Gastroesophageal sphincter (tissue), 4 donors: ENCODE measurements at regions not wholly inside any gene's neighbourhood (a gene's known extent, or its start where the extent isn't known, plus 50 kb on each side); places are given as distances from the start of the nearest gene placed in this dataset.

ENCODE experiments used
- ATAC-seq: fragments of 150-250 bp; one replicate; pipeline ENCODE4 v1.9.1; 2016; ENCODE audit warnings: mild to moderate bottlenecking, moderate library complexity
- H3K27ac ChIP-seq, 4 donors: fragments of 200-600 bp; sonication (generic) in 3 of 4; 1 replicate in 3 of 4; 2 replicates in 1 of 4; pipeline ENCODE4 v1.5.1; 2016 to 2019
- H3K27me3 ChIP-seq: fragments of 200-600 bp; sonication (generic); one replicate; pipeline ENCODE4 v1.5.1; 2019
- H3K36me3 ChIP-seq, 2 donors: fragments of 200-600 bp; sonication (generic); one replicate each; pipeline ENCODE4 v1.5.1; 2019; ENCODE audit warnings: control low read depth in 1 of 2
- H3K4me1 ChIP-seq, 3 donors: fragments of 200-600 bp; sonication (generic); 1 replicate in 2 of 3; 2 replicates in 1 of 3; pipeline ENCODE4 v1.5.1; 2016 to 2019; ENCODE audit warnings: control low read depth in 2 of 3
- H3K4me3 ChIP-seq, 2 donors: fragments of 200-600 bp; sonication (generic); one replicate each; pipeline ENCODE4 v1.5.1; 2019; ENCODE audit warnings: mild to moderate bottlenecking in 1 of 2, moderate library complexity in 1 of 2
- H3K9me3 ChIP-seq, 3 donors: fragments of 200-600 bp; sonication (generic); one replicate each; pipeline ENCODE4 v1.5.1; 2017 to 2019; ENCODE audit warnings: control low read depth in 2 of 3
- EP300 ChIP-seq: sonication (generic); formaldehyde crosslinking; IDR thresholded peaks from one replicate; pipeline ENCODE4 v1.6.1; 2017; ENCODE audit warnings: antibody characterized with exemption, mild to moderate bottlenecking
- POLR2A ChIP-seq, 2 donors: fragments of 450-650 bp; IDR thresholded peaks; one replicate each; pipeline ENCODE4 v1.6.1; 2017; ENCODE audit warnings: antibody characterized with exemption in 2 of 2, mild to moderate bottlenecking in 2 of 2, moderate library complexity in 1 of 2
- POLR2AphosphoS5 ChIP-seq: sonication (generic); formaldehyde crosslinking; IDR thresholded peaks from one replicate; pipeline ENCODE4 v1.6.1; 2017; ENCODE audit warnings: antibody characterized with exemption
- WGBS, 2 donors: methylation state at CpG; one replicate each; pipeline ENCODE4 v1.1.5; 2018; ENCODE audit warnings: low coverage in 1 of 2; 5-methylcytosine and 5-hydroxymethylcytosine counted together
- TF ChIP-seq, protein P1 (sequence below), 4 experiments: fragments of 200-600 bp in 2 of 4; fragments of 450-650 bp in 2 of 4; sonication (generic) in 1 of 4; IDR thresholded peaks; one replicate each; pipeline ENCODE4 v1.5.1; 2017 to 2019; ENCODE audit warnings: antibody characterized with exemption in 4 of 4, mild to moderate bottlenecking in 2 of 4, moderate library complexity in 2 of 4

DNA sequence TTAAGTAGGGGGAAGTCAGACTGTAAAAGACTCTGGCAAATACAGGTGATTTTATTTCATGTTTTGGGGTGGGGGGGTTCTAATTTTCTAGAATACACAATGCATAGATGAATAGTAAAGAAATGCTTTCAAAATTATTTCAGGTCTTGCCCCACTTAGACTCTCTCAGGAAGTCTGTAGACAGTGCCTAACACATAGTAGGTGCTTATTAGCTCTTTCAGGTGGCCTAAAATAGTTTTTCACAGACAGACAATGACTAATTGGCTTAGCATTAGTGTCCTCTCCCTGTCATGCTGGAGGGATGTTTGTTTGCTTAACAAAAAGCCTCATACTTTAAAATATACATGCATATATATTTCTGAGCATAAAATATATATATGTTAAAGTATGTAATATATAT, 366.0 kb downstream of the SOX9 start:
- ATAC-seq, result no peak
- Histone ChIP-seq H3K9me3 (peaks cover 0 to 10% (median 0%) of the 10 kb centered on the region in 3 donors), H3K4me1 (no peaks in the 10 kb centered on the region), H3K27ac (no peak overlapping the region), H3K27me3 (peaks cover 33% of the 10 kb centered on the region), H3K36me3 (no peaks in the 10 kb centered on the region), H3K4me3 (no peak overlapping the region)
- TF ChIP-seq, protein P1, sequence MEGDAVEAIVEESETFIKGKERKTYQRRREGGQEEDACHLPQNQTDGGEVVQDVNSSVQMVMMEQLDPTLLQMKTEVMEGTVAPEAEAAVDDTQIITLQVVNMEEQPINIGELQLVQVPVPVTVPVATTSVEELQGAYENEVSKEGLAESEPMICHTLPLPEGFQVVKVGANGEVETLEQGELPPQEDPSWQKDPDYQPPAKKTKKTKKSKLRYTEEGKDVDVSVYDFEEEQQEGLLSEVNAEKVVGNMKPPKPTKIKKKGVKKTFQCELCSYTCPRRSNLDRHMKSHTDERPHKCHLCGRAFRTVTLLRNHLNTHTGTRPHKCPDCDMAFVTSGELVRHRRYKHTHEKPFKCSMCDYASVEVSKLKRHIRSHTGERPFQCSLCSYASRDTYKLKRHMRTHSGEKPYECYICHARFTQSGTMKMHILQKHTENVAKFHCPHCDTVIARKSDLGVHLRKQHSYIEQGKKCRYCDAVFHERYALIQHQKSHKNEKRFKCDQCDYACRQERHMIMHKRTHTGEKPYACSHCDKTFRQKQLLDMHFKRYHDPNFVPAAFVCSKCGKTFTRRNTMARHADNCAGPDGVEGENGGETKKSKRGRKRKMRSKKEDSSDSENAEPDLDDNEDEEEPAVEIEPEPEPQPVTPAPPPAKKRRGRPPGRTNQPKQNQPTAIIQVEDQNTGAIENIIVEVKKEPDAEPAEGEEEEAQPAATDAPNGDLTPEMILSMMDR (IDR thresholded peaks at IDR 0.05), result no peak
- TF ChIP-seq POLR2AphosphoS5 (no peak), POLR2A (IDR thresholded peaks at IDR 0.05) (no peak), EP300 (no peak)

DNA sequence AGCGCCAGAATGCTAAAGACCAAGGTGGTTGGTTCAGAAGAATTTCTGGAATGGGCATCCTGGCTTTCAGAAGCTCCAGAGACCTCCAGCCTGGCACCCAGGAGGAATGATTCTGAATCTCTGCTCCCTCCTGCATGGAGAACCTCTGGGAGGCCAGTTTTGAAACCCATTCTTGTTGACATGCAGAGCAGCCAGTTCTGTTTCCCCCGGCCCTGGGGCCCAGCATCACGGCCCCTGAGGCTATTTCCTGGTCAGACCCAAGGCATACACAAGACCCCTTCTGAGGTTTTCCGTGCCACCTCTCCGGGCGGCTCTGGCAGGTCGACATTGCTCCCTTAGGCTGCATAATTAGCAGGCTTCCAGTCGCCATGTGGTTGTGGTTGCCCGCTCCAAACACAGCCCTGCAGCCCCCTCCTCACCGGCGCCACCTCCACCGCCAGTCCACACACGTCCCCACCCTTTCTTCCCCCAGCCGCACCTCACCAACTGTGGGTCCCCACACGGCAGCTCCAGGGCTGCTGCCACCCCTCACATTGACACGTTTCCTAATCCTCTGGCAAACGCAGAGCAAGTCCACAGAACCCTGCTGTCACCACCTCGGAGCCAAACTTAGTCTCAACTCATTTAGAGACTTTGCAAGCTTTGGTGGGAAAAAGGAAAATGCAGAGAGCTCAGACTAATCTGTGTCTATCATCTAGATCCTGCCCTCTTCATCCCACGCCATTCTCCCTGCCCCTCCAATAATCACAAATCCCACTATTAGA, 367.1 kb downstream of the SOX9 start:
- H3K4me3 ChIP-seq, result no peak overlapping the region
- peaks cover 28% of the 10 kb centered on the region for H3K27me3 ChIP-seq
- no peak overlapping the region for H3K27ac ChIP-seq
- TF ChIP-seq POLR2AphosphoS5 (no peak), POLR2A (IDR thresholded peaks at IDR 0.05) (no peak), EP300 (no peak)
- TF ChIP-seq, protein P1 (IDR thresholded peaks at IDR 0.05), result no peak
- H3K36me3 ChIP-seq, result no peaks in the 10 kb centered on the region
- no peak for ATAC-seq
- 59 to 90% methylated on average over 2 to 12 of the region's 19 CpGs for WGBS, 2 donors
- H3K9me3 ChIP-seq, result peaks cover 0 to 10% (median 0%) of the 10 kb centered on the region in 3 donors
- H3K4me1 ChIP-seq, result no peaks in the 10 kb centered on the region

DNA sequence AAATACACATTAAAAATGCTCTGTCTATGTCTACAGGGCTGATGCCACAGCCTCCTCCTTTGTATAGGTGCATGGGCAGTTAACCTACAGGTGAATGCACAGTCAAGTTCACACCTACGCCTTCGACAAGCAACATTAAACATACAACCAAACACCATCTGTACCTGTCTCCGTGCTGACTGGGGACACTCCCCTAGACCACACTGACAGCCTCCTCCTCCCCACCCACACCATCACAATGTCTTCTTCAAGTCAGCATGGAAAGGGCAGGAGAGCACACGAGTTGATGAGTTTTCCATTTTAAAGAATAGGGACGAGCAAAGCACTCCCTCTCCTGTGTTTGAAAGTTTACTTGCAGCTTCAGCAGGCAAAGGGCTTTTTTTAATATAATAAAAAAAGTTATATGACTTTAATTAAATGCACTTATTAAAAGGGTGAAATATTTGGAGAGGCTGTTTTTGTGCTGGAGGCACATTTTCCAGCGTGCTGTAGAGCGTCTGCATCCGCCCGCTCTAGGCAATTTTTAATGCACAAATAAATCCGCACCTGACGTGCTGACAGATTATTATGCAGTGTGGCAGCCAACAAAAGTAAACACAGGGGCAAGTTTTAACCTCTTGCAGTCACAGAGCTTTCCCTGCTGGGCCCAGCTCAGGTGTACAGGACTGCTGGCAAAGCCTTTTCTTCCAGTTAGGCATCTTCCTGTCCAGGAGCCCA, 367.9 kb downstream of the SOX9 start:
- Histone ChIP-seq H3K9me3 (peaks cover 0 to 10% (median 0%) of the 10 kb centered on the region in 3 donors), H3K36me3 (no peaks in the 10 kb centered on the region), H3K4me1 (no peaks in the 10 kb centered on the region), H3K27me3 (peaks cover 24% of the 10 kb centered on the region), H3K4me3 (no peak overlapping the region), H3K27ac (no peak overlapping the region)
- ATAC-seq, result no peak
- WGBS, 2 donors, result 28 to 31% methylated on average over 9 to 10 of the region's 11 CpGs
- TF ChIP-seq, protein P1 (IDR thresholded peaks at IDR 0.05), result no peak
- no peak for TF ChIP-seq EP300
- no peak for TF ChIP-seq POLR2AphosphoS5
- no peak for TF ChIP-seq POLR2A (IDR thresholded peaks at IDR 0.05)

DNA sequence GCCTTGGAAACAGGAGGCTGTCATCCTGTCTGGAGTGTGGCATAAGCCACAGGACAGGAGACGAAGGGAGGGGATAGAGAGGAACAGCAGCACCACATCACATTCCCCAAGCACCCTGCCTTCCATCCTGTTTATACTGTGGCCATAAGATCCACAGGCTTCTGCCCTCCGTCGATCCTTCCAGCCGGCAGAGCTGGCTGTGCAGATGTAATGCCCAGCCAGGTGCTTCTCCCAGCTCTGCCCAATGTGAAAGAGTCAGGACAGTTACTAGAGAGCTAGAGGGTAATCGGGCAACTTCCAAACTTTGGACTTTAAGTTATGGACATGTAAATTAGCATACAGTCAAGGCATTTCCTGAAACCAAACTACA, 368.4 kb downstream of the SOX9 start:
- WGBS, 2 donors, result 20 to 26% methylated on average over 3 to 4 of the region's 5 CpGs
- TF ChIP-seq EP300, result no peak
- TF ChIP-seq POLR2A (IDR thresholded peaks at IDR 0.05), result no peak
- TF ChIP-seq POLR2AphosphoS5, result no peak
- TF ChIP-seq, protein P1 (IDR thresholded peaks at IDR 0.05), result no peak

More for the DNA sequence above, 368.4 kb downstream of the SOX9 start:
- Histone ChIP-seq H3K36me3 (no peaks in the 10 kb centered on the region), H3K4me1 (no peaks in the 10 kb centered on the region), H3K27me3 (peaks cover 21% of the 10 kb centered on the region), H3K27ac (no peak overlapping the region), H3K4me3 (no peak overlapping the region), H3K9me3 (peaks cover 0 to 10% (median 0%) of the 10 kb centered on the region in 3 donors)
- no peak for ATAC-seq
